AG04449 (cell line): ENCODE measurements at regions not wholly inside any gene's neighbourhood (a gene's known extent, or its start where the extent isn't known, plus 50 kb on each side); places are given as distances from the start of the nearest gene placed in this dataset.

Source experiments
- CTCF ChIA-PET: fragments of 350-600 bp; formaldehyde crosslinking; extraction: SDS; loops from one replicate; lab custom pipeline; 2021; ENCODE audit warnings: antibody characterized with exemption; lab: Yijun Ruan, JAX
- POLR2A ChIA-PET: fragments of 400-600, 350-600 bp; formaldehyde crosslinking; extraction: SDS; loops from one replicate; lab custom pipeline; 2020; ENCODE audit warnings: antibody characterized with exemption, inconsistent platforms; lab: Yijun Ruan, JAX
- DNase-seq: peaks from one replicate; pipeline ENCODE4 v3.0.0-alpha.2; 2010; ENCODE audit warnings: low read depth, low spot score
- H3K4me3 ChIP-seq: 2 replicates; pipeline ENCODE4 v1.5.1; 2011; ENCODE audit warnings: low read depth, mild to moderate bottlenecking, control low read depth, low read length
- TF ChIP-seq, protein P1 (sequence below): IDR thresholded peaks from one replicate; pipeline ENCODE4 v1.5.1; 2011; ENCODE audit warnings: mild to moderate bottlenecking, moderate library complexity, low read length, control low read depth, inconsistent platforms; ENCODE audit not compliant: insufficient read depth; ENCODE audit errors: missing control alignments

DNA sequence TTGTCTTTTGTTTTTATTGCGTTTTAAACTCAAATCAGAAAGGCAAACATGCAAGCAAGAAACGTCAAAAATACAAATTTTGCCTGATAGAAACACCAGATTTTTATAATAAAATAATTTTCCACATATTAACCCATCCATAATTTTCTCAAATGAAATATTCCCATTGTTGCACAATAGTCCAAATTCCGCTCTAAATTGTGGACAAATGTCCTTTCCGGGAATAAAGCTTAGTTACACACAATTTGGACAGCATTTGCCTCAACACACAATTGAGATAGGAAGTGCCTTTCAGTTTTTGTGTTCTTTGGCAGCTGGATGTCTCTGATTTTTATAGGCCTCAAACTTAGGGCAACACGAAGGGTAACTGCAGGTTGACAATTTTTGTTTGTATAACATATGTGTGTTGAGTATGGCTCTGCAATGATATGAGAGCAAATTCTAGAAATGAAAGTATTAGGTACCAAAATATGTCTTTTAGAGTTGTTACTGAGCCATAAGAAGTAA is 105.8 kb downstream of the DIO2 start:
- H3K4me3 ChIP-seq, result no peak overlapping the region
- DNase-seq, result no peak
- TF ChIP-seq, protein P1, sequence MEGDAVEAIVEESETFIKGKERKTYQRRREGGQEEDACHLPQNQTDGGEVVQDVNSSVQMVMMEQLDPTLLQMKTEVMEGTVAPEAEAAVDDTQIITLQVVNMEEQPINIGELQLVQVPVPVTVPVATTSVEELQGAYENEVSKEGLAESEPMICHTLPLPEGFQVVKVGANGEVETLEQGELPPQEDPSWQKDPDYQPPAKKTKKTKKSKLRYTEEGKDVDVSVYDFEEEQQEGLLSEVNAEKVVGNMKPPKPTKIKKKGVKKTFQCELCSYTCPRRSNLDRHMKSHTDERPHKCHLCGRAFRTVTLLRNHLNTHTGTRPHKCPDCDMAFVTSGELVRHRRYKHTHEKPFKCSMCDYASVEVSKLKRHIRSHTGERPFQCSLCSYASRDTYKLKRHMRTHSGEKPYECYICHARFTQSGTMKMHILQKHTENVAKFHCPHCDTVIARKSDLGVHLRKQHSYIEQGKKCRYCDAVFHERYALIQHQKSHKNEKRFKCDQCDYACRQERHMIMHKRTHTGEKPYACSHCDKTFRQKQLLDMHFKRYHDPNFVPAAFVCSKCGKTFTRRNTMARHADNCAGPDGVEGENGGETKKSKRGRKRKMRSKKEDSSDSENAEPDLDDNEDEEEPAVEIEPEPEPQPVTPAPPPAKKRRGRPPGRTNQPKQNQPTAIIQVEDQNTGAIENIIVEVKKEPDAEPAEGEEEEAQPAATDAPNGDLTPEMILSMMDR, result no peak
- ChIA-PET POLR2A (no interaction called here), CTCF (no interaction called here)

DNA sequence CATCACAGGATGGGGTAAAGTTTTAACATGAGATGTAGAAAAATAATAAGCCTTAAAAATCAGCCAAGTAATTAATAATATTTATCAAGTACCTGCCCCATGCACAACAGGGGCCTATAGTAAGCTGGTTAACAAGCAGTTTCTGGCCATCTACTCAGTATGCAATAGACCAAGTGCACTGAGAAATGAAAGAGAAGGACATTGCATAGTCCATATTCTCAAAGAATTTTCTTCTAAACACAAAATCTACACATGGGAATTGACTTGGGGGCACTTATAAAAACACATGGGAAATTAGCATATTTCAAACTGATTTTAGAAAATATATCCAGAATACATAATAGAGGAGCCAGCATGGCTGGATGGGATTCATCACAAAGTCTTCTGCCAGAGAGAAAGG is 109.5 kb downstream of the DIO2 start:
- no peak for DNase-seq
- no peak overlapping the region for H3K4me3 ChIP-seq
- ChIA-PET POLR2A (no interaction called here), CTCF (no interaction called here)
- TF ChIP-seq, protein P1, result no peak

DNA sequence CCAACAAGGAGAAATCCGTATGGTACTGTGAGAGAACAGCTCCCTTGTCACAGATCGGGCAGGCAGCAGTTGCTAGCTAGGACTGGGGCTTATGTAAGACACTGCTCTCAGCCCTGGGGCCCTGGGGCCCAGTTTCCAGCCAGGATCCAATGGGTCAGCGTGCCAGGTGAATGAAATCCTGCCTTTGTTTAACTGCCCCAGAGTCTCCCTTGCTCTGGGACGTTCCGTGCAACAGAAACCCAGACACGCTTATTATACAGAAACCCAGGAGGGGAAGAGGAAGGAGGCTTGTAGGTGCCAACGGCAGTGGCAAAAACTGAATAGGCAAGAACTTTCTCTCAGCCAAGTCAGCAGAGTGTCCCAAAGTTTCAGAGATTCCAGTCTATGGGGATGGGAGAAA is 110.6 kb downstream of the DIO2 start:
- ChIA-PET CTCF (no interaction called here), POLR2A (no interaction called here)
- DNase-seq, result no peak
- no peak overlapping the region for H3K4me3 ChIP-seq
- TF ChIP-seq, protein P1, result no peak

DNA sequence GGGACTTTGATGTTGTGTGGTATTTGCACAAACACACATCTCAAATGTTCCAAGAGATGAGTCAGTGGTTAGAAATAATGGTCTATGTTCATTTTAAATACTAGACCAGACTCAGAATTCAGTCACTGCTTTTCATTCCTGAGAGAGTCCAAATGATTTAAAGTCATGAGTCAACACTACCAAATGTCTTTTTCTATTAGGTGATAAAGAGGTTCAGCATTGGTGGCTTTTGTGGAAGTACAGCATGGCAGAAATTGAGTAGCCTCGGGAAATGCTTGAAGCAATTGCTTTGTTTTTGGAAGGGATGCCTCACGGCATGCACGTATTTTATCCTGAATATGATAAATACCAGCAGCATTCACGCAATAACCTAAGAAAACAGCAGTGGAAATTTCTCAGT is 115.7 kb downstream of the DIO2 start:
- CTCF ChIA-PET, result no interaction called here
- peak; percentile 96 for DNase-seq
- H3K4me3 ChIP-seq, result no peak overlapping the region
- TF ChIP-seq, protein P1, result no peak
- POLR2A ChIA-PET, result no interaction called here

DNA sequence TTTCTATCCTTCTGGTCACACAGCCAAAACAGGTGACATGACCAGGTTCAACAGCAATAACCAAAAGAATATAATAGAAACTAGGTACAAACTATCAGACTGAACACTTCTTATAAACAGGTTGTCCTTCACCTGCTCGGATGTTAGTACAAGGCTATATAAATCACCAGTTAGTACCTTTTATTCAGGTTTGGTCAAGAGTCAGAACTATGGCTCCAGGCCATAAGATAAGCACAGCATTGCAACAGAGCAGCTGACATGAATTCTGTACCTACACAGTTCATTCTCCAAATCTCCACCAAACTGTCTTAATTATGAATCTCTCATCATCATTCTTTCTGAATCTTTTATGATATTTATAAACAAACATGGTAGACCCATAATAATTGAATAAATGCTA is 123.9 kb downstream of the DIO2 start:
- CTCF ChIA-PET, result no interaction called here
- no peak for DNase-seq
- POLR2A ChIA-PET, result no interaction called here
- no peak overlapping the region for H3K4me3 ChIP-seq
- TF ChIP-seq, protein P1, result no peak

DNA sequence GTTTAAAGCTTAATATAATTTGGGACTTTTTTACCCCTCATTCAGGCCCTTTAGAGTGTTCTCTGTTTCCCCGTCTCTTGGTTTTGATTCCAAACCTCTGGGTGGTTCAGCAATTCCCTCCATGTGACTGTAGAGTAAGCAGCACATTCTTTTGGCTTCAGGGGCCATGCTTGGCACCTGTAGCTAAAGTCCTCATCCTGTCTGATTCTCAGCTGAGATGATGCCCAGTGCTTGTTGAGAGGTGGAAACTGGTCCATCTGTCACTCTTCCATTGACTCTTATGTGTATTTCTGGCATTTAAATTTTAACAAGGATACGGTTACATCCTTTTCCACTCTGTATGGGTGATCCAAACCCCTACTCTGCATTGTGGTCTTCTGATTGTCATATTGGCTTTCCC is 127.1 kb downstream of the DIO2 start:
- DNase-seq, result no peak
- TF ChIP-seq, protein P1, result no peak
- CTCF ChIA-PET, result no interaction called here
- no peak overlapping the region for H3K4me3 ChIP-seq
- POLR2A ChIA-PET, result no interaction called here
